ENCODE measurements at regions not wholly inside any gene's neighbourhood (a gene's known extent, or its start where the extent isn't known, plus 50 kb on each side); places are given as distances from the start of the nearest gene placed in this dataset.

DNA sequence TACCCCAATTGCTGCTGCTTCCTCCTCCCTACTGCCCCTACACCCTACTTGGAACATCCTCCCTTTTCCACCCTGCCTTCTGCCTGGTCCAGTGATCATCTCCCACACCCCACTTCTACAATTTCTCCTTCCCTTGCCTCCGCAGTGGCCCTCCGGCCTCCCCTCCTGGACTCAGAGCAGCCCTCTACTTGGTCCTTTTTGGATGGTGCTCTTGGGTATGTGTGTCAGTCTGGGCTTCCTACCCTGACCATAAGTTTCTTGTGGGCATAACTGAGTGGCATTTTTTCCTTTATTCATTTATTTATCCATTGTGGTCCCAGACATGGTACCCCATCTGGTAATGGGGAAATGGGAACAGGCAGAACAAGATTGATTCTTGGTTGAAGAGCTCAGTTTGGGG is 111.4 kb upstream of the NAV2 start:
- DNase-seq, result no peak
- intact Hi-C loops (cut with DNase I), result no loop called here
- Histone ChIP-seq H3K27ac (no peak overlapping the region), H3K4me1 (peaks cover 1 to 21% (median 5%) of the 10 kb centered on the region in 3 donors), H3K36me3 (no peaks in the 10 kb centered on the region), H3K9me3 (no peaks in the 10 kb centered on the region), H3K4me3 (no peak overlapping the region), H3K27me3 (no peaks in the 10 kb centered on the region)
- 82 to 87% methylated on average over 2 of the region's 2 CpGs for WGBS, 2 donors
- no peak for TF ChIP-seq POLR2A (IDR thresholded peaks at IDR 0.05)
- TF ChIP-seq, protein P1, sequence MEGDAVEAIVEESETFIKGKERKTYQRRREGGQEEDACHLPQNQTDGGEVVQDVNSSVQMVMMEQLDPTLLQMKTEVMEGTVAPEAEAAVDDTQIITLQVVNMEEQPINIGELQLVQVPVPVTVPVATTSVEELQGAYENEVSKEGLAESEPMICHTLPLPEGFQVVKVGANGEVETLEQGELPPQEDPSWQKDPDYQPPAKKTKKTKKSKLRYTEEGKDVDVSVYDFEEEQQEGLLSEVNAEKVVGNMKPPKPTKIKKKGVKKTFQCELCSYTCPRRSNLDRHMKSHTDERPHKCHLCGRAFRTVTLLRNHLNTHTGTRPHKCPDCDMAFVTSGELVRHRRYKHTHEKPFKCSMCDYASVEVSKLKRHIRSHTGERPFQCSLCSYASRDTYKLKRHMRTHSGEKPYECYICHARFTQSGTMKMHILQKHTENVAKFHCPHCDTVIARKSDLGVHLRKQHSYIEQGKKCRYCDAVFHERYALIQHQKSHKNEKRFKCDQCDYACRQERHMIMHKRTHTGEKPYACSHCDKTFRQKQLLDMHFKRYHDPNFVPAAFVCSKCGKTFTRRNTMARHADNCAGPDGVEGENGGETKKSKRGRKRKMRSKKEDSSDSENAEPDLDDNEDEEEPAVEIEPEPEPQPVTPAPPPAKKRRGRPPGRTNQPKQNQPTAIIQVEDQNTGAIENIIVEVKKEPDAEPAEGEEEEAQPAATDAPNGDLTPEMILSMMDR (IDR thresholded peaks at IDR 0.05), result no peak

DNA sequence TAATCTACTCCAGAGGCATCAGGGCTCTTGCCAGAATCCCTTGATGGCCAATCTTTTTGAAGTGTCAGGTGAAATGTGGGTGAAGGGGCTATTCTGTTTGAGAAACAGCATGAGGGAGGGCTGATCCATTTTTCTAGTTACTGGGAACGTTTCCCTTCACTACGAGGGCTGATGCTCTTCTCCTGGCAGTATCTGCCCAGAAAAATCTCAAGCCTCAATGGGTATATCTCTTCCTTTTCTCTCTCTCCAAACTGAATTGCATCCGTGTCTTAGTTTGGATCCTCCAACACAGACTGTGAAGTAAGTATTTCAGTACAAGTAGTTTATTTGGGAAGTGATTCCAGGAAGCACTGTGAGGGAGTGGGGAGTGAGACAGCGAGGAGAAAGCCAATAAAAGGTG is 113.0 kb upstream of the NAV2 start:
- TF ChIP-seq, protein P1 (IDR thresholded peaks at IDR 0.05), result no peak
- no peak for TF ChIP-seq POLR2A (IDR thresholded peaks at IDR 0.05)
- DNase-seq, result no peak
- H3K36me3 ChIP-seq, result no peaks in the 10 kb centered on the region
- H3K27me3 ChIP-seq, result no peaks in the 10 kb centered on the region
- no peaks in the 10 kb centered on the region for H3K9me3 ChIP-seq
- intact Hi-C loops (cut with DNase I), result no loop called here
- H3K4me1 ChIP-seq, result peaks cover 5 to 17% (median 5%) of the 10 kb centered on the region in 3 donors
- H3K4me3 ChIP-seq, result no peak overlapping the region
- no peak overlapping the region for H3K27ac ChIP-seq
- WGBS, 2 donors, result 62 to 76% methylated on average over 3 to 4 of the region's 4 CpGs

DNA sequence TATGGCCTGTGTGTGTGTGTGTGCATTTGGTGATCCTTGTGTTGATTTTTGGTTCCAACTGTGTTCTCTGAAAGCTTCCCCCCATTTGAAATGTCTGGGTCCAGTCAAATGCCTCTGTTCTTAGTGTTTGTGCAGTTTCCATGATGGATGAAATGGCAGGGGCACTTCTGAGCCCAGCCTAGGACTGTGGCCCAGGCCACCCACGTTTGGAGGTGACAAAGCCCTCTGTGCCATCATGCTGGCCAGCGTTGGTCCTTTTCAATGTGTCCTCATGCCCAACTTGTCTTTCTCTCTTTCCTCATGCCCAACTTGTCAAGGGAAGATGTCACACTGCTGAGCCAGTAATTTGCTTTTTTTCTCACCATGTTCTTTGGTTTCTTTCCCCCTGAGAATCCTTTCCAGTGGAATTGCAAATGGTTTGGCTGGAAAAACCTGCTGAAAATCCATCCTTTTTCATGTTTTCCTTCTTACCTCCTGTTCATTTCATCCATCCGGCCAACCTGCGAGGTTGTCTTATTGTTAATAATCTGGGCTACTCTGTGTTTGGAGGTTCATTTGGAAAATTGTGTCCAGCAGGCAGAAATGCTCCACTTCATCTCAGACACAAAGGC is 113.7 kb upstream of the NAV2 start:
- DNase-seq, result no peak
- no peak overlapping the region for H3K4me3 ChIP-seq
- H3K36me3 ChIP-seq, result no peaks in the 10 kb centered on the region
- no peaks in the 10 kb centered on the region for H3K9me3 ChIP-seq
- intact Hi-C loops (cut with DNase I), result no loop called here
- peaks cover 5 to 17% (median 5%) of the 10 kb centered on the region in 3 donors for H3K4me1 ChIP-seq
- no peaks in the 10 kb centered on the region for H3K27me3 ChIP-seq
- TF ChIP-seq POLR2A (IDR thresholded peaks at IDR 0.05), result no peak
- TF ChIP-seq, protein P1 (IDR thresholded peaks at IDR 0.05), result no peak
- WGBS, 2 donors, result 78 to 81% methylated on average over 4 of the region's 4 CpGs
- H3K27ac ChIP-seq, result no peak overlapping the region

DNA sequence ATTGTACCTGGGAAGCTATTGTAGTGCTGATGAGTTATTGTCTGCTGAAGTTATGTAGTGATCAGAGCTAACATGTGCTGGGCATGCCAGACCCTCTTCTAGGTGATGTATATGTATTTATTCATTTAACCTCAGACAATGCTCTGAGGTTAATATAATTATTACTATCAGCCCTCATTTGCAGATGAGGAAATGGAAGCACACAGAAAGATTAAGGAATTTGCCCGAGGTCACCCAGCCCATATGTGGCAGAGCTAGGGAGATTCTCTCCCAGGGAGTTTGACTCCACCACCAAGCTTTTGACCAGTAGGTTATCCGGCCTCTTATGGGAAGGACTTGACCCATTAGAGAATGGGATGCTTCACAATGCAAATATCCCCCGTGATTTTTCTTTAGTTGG is 114.2 kb upstream of the NAV2 start:
- WGBS, 2 donors, result 38 to 49% methylated on average over 3 of the region's 3 CpGs
- H3K4me1 ChIP-seq, result peaks cover 5 to 17% (median 5%) of the 10 kb centered on the region in 3 donors
- no peaks in the 10 kb centered on the region for H3K36me3 ChIP-seq
- H3K9me3 ChIP-seq, result no peaks in the 10 kb centered on the region
- no peak overlapping the region for H3K4me3 ChIP-seq
- no peak overlapping the region for H3K27ac ChIP-seq
- intact Hi-C loops (cut with DNase I), result no loop called here
- TF ChIP-seq, protein P1 (IDR thresholded peaks at IDR 0.05), result no peak
- no peak for TF ChIP-seq POLR2A (IDR thresholded peaks at IDR 0.05)
- no peak for DNase-seq
- no peaks in the 10 kb centered on the region for H3K27me3 ChIP-seq

DNA sequence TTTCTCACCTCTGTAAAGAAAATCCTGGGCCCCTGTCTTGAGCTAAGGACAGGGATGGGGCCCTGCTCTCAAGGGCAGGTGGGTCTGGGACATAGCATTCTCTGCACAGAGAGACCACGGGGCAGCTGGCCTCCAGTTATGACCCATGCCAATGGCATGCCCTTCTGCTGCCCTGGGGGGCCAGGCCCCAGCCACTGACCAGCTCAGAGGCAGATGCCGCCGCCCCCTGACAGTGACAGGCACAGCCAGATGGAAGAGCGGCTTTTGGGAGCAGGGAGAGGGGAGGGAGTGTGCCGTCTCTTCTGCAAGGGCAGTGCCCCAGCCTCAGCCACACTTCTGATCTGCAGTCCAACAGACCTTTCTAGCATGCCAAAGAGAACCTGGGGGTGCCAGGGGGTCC is 114.8 kb upstream of the NAV2 start:
- no peak for TF ChIP-seq POLR2A (IDR thresholded peaks at IDR 0.05)
- TF ChIP-seq, protein P1 (IDR thresholded peaks at IDR 0.05), result no peak
- 96% methylated on average over 4 of the region's 5 CpGs; no CpG with 5 or more reads in 1 of the 2 donors for WGBS, 2 donors
- H3K4me3 ChIP-seq, result no peak overlapping the region
- peaks cover 5 to 17% (median 5%) of the 10 kb centered on the region in 3 donors for H3K4me1 ChIP-seq
- DNase-seq, result no peak
- H3K9me3 ChIP-seq, result no peaks in the 10 kb centered on the region
- no peaks in the 10 kb centered on the region for H3K27me3 ChIP-seq
- H3K36me3 ChIP-seq, result no peaks in the 10 kb centered on the region
- intact Hi-C loops (cut with DNase I), result no loop called here
- H3K27ac ChIP-seq, result no peak overlapping the region

All from esophagus squamous epithelium (tissue), 5 donors.